Stimulated activated CD4-positive, alpha-beta T cell treated with anti-CD3 and anti-CD28 coated beads, Interleukin-12 subunit alpha, Interleukin-12 subunit beta, amount 100 ng/mL, for 48 hours (primary cell): ENCODE measurements at regions not wholly inside any gene's neighbourhood (a gene's known extent, or its start where the extent isn't known, plus 50 kb on each side); places are given as distances from the start of the nearest gene placed in this dataset.
"Not testable (repeated sequence)": the region's sequence is repeated elsewhere in the genome, so short reads cannot be mapped to it uniquely, and the experiment has no call there.

Experiments
- DNase-seq, 3 donors: peaks; one replicate each; pipeline ENCODE4 v3.0.0-alpha.2; 2020; ENCODE audit warnings: low read depth in 2 of 3, low spot score in 1 of 3

- DNase-seq: no peak
These were observed 288.2 kb upstream of the HS6ST1 start for GRCh38 chr2:128606837-128607236.

GRCh38 chr2:128607440-128607839 is 288.8 kb upstream of the HS6ST1 start:
- DNase-seq: no peak

- DNase-seq: no peak
These were observed 289.3 kb upstream of the HS6ST1 start for GRCh38 chr2:128607911-128608506.

DNA sequence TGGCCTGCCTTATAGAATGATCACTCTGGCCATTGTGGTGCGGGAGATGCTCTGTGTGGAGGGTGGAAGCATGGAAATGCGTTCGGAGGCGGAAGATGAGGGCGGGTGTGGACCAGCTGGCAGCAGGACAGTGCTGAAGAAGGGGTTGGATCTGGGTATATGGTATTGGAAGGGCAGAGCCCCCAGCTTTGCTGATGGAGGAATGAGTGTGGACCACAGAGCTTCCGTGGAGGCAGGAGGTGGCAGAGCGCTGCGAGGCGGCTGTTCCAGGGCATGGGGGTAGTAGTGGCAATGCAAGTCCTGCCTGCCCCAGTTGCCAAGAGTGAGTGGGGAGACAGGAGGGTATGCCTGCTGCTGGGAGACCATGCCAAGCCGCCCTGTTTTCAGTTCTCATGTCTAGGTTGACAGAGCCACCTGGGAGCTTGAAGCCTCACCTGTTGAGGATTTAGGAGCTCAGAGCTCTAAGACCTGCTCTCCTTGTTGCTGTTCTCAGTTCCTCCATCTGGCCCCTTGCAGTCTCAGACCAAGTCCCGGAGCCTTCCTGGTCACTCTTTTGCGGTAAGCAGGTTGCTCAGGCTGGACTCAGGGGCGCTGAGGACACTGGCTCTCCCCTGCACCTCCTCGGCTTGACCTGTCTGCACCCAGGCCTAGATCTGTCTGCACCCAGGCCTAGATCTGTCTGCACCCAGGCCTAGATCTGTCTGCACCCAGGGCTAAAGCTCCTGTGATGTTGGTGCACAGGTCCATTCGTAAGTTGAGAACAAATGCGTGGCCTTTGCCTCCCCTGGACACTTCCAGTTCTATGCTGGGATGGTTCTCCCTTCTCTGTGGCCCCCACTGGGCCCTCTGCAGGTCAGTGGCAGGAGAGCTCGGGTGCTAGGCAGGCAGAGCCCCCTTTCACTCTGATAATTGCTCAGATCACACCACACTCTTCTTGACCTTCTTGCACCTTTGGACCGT is 290.5 kb upstream of the HS6ST1 start:
- DNase-seq: no peak

DNA sequence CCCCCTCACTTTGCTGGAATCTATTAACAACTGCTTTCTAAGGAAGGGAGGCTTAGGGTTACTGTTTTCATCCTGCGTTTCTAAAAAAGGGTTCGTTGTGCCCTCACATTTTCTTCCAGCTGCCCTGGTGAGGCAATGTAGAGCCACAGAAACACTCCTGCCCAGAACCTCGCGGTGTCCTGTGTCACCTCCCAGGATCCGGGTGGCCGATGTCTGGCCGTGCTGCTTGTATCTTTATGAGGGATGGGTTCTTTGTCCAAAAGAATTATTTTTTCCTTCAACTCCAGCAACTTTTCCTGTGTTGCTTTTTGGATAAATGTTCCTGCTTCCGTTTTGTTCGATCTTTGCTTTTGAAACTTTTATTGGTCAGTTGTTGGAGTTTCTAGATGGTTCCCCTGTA is 291.8 kb upstream of the HS6ST1 start:
- no peak for DNase-seq

- DNase-seq: no peak
These were observed 293.0 kb upstream of the HS6ST1 start for GRCh38 chr2:128611421-128612320.

DNA sequence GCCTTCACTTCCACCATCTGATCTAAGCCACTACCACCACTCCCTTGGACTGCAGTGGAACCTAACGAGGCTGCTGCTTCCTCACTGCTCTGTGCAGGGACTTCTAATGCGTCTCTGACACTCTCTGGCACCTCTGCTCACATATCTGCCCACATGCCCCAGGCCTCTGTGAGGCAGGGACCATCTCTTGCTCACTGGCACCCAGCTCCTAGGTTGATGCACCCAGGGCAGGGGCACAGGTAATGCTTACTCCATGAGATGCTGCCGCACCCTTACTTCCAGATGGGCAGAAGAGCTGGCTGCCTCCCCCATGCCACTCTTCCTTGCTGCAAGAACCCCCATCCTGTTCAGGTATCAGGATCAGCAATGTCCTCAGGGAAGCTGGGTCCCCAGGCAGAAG is 294.0 kb upstream of the HS6ST1 start:
- DNase-seq: no peak

GRCh38 chr2:128613351-128613750 is 294.7 kb upstream of the HS6ST1 start:
- DNase-seq: no peak

GRCh38 chr2:128613876-128614275 is 295.2 kb upstream of the HS6ST1 start:
- no peak for DNase-seq

DNA sequence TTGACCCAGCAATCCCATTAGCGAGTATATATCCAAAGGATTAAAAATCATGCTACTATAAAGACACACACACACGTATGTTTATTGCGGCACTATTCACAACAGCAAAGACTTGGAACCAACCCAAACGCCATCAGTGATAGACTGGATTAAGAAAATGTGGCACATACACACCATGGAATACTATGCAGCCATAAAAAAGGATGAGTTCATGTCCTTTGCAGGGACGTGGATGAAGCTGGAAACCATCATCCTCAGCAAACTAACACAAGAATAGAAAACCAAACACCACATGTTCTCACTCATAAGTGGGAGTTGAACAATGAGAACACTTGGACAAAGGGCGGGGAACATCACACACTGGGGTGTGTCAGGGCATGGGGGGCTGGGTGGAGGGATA is 296.2 kb upstream of the HS6ST1 start:
- not testable (repeated sequence) for DNase-seq

DNA sequence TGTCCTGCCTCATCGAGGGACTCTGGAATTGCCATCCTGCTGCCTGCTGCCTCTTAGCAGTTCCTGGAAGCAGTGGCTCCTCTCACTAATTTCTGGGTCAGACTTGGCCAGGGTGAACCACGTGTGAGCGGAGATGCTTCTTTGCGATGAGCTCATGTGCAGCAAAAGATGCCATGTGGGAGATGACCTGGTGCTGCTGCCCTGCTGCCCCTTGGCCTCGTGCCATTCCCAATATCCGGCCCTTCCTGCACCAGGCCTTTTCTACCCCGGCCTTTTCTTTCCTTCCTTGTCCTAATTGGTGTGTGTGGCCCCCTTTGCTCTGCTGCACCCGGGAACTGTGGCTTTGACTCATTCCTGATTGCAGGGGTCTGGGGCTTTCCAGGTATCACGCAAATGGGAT is 296.9 kb upstream of the HS6ST1 start:
- DNase-seq: no peak

GRCh38 chr2:128617029-128617590 is 298.4 kb upstream of the HS6ST1 start:
- no peak for DNase-seq

- no peak for DNase-seq
These were observed 299.0 kb upstream of the HS6ST1 start for GRCh38 chr2:128617661-128618060.

- DNase-seq: no peak
These were observed 300.0 kb upstream of the HS6ST1 start for GRCh38 chr2:128618642-128619041.

GRCh38 chr2:128619471-128620325 is 301.0 kb upstream of the HS6ST1 start:
- no peak for DNase-seq

DNA sequence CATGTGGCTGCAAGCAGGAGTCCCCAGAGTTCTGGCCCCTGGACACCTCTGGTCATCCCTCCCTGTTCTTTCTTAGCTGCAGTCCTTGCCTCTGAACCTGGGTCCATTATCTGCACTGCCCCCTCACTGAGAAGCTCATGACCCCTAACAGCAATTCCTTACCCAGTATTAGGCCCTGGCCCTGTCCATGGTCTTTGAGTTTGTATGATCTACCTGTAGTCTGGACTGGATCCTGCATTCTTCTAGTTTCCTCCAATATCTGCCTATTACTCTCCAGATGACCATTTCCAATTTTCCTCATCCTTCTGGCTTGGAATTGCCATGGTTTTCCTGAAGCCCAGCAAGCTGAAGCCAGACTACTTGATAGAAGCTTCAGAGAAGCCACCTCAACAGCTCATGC is 302.4 kb upstream of the HS6ST1 start:
- no peak for DNase-seq

GRCh38 chr2:128622371-128622770 is 303.7 kb upstream of the HS6ST1 start:
- no peak for DNase-seq

- no peak for DNase-seq
These were observed 304.4 kb upstream of the HS6ST1 start for GRCh38 chr2:128622955-128623620.
